HCT116 (cell line): ENCODE measurements at regions not wholly inside any gene's neighbourhood (a gene's known extent, or its start where the extent isn't known, plus 50 kb on each side); places are given as distances from the start of the nearest gene placed in this dataset.

ENCODE experiments used
- ATAC-seq: fragments of 200-7000 bp; cut with Tn5 transposase; 2 replicates; pipeline ENCODE4 v1.9.1; 2020; ENCODE audit warnings: mild to moderate bottlenecking, moderate library complexity
- BruUV-seq: library from RNA; stranded (reverse); fragments of 400-500 nt; replicated peaks from 2 replicates; lab custom pipeline; 2021; lab: Mats Ljungman, UMichigan
- CTCF ChIA-PET: fragments of 300-600 bp; sonication (Branson Sonifier 250); formaldehyde crosslinking; loops from one replicate; lab custom pipeline; 2021; ENCODE audit warnings: antibody characterized with exemption; lab: Charles Lee
- POLR2A ChIA-PET: fragments of 300-600, 350-600 bp; sonication (Branson Sonifier 250); formaldehyde crosslinking; loops from one replicate; lab custom pipeline; 2021; ENCODE audit warnings: antibody characterized with exemption; lab: Charles Lee
- RAD21 ChIA-PET, 2 experiments: fragments of 300-600 bp; sonication (Branson Sonifier 250); formaldehyde crosslinking; loops; one replicate each; lab custom pipeline; 2023; ENCODE audit warnings: low total read pairs in 2 of 2; ENCODE audit not compliant: uncharacterized antibody in 2 of 2, unreplicated experiment in 2 of 2, low non-redundant PET in 1 of 2; lab: Charles Lee
- DNase-seq: peaks from one replicate; pipeline ENCODE4 v3.0.0-alpha.2; 2010; ENCODE audit warnings: low read depth, low spot score
- H2AFZ ChIP-seq: fragments of 200-600 bp; shearing (Covaris generic), sonication (generic); 2 replicates; pipeline ENCODE4 v1.6.1; 2017; ENCODE audit warnings: low read depth, mixed run types, mixed read lengths, antibody characterized with exemption, low read length; ENCODE audit not compliant: poor library complexity, severe bottlenecking
- H3K27ac ChIP-seq: 2 replicates; pipeline ENCODE4 v1.5.1; 2012; ENCODE audit warnings: low read depth, low read length
- H3K27me3 ChIP-seq: fragments of 200-600 bp; sonication (generic); 2 replicates; pipeline ENCODE4 v1.6.1; 2016; ENCODE audit warnings: mixed run types, low read length, mixed read lengths; ENCODE audit not compliant: insufficient read depth
- H3K36me3 ChIP-seq, 2 experiments: fragments of 200-500 bp in 1 of 2; fragments of 200-600 bp in 1 of 2; sonication (Bioruptor generic) in 1 of 2; sonication (generic) in 1 of 2; 2 replicates each; pipeline versions ENCODE4 v1.5.1 to v1.6.1; 2014 to 2016; ENCODE audit warnings: low read length in 2 of 2, inconsistent platforms in 1 of 2, mixed read lengths in 1 of 2, mixed run types in 1 of 2; ENCODE audit not compliant: insufficient read depth in 2 of 2, control insufficient read depth in 1 of 2
- H3K4me1 ChIP-seq, 2 experiments: fragments of 200-600 bp in 1 of 2; sonication (generic) in 1 of 2; 2 replicates each; pipeline versions ENCODE4 v1.5.1 to v1.6.1; 2012 to 2017; ENCODE audit warnings: low read length in 2 of 2, inconsistent platforms in 1 of 2, mild to moderate bottlenecking in 1 of 2, mixed read lengths in 1 of 2, mixed run types in 1 of 2, moderate library complexity in 1 of 2; ENCODE audit not compliant: insufficient read depth in 2 of 2, control insufficient read depth in 1 of 2
- H3K4me2 ChIP-seq: fragments of 200-600 bp; sonication (generic); 2 replicates; pipeline ENCODE4 v1.6.1; 2017; ENCODE audit warnings: mixed run types, low read length, mixed read lengths
- H3K4me3 ChIP-seq, 2 experiments: fragments of 200-600 bp in 1 of 2; sonication (generic) in 1 of 2; replicated peaks in 1 of 2; 2 replicates each; pipeline ENCODE4 v1.5.1; 2011 to 2016; ENCODE audit warnings: low read length in 2 of 2, control low read depth in 1 of 2, low read depth in 1 of 2, mild to moderate bottlenecking in 1 of 2, mixed read lengths in 1 of 2, mixed run types in 1 of 2
- H3K79me2 ChIP-seq: fragments of 200-600 bp; sonication (generic); 2 replicates; pipeline ENCODE4 v1.6.1; 2017; ENCODE audit warnings: mild to moderate bottlenecking, mixed run types, low read length, moderate library complexity, mixed read lengths; ENCODE audit not compliant: insufficient read depth
- H3K9ac ChIP-seq: fragments of 200-600 bp; sonication (generic); 2 replicates; pipeline ENCODE4 v1.6.1; 2016; ENCODE audit warnings: low read length, mixed read lengths
- H3K9me2 ChIP-seq: fragments of 200-600 bp; sonication (generic), shearing (Covaris generic); 2 replicates; pipeline ENCODE4 v1.6.1; 2017; ENCODE audit warnings: mixed run types, mild to moderate bottlenecking, moderate library complexity; ENCODE audit not compliant: insufficient read depth
- H3K9me3 ChIP-seq, 2 experiments: fragments of 200-500 bp in 1 of 2; fragments of 200-600 bp in 1 of 2; sonication (Bioruptor generic) in 1 of 2; sonication (generic) in 1 of 2; 2 replicates each; pipeline ENCODE4 v1.6.1; 2014 to 2017; ENCODE audit warnings: low read length in 2 of 2, mixed read lengths in 2 of 2, inconsistent platforms in 1 of 2, low read depth in 1 of 2, mild to moderate bottlenecking in 1 of 2, mixed run types in 1 of 2, moderate library complexity in 1 of 2; ENCODE audit not compliant: control insufficient read depth in 1 of 2, insufficient read depth in 1 of 2
- H4K20me1 ChIP-seq: fragments of 200-600 bp; sonication (generic), shearing (Covaris generic); 2 replicates; pipeline ENCODE4 v1.6.1; 2017; ENCODE audit warnings: mixed run types, mild to moderate bottlenecking, moderate library complexity; ENCODE audit not compliant: insufficient read depth
- ATF3 ChIP-seq: IDR thresholded peaks from 2 replicates; pipeline ENCODE4 v1.6.1; 2012
- CBX3 ChIP-seq: IDR thresholded peaks from 2 replicates; pipeline ENCODE4 v1.6.1; 2012; ENCODE audit warnings: low read depth
- ELF1 ChIP-seq: IDR thresholded peaks from 2 replicates; pipeline ENCODE4 v1.6.1; 2012; ENCODE audit warnings: low read depth, borderline replicate concordance
- EZH2phosphoT487 ChIP-seq: fragments of 200-600 bp; IDR thresholded peaks from 2 replicates; pipeline ENCODE4 v1.6.1; 2018; ENCODE audit warnings: antibody characterized with exemption, borderline replicate concordance
- FOSL1 ChIP-seq: IDR thresholded peaks from 2 replicates; pipeline ENCODE4 v1.6.1; 2012; ENCODE audit warnings: low read depth
- MAX ChIP-seq: IDR thresholded peaks from 2 replicates; pipeline ENCODE4 v1.6.1; 2012
- POLR2A ChIP-seq: IDR thresholded peaks from 2 replicates; pipeline ENCODE4 v1.7.0; 2011; ENCODE audit warnings: borderline replicate concordance; ENCODE audit not compliant: insufficient read depth, insufficient read length; ENCODE audit errors: extremely low read depth
- RAD21 ChIP-seq: IDR thresholded peaks from 2 replicates; pipeline ENCODE4 v1.6.1; 2012; ENCODE audit warnings: low read depth, mild to moderate bottlenecking
- SIN3A ChIP-seq: IDR thresholded peaks from 2 replicates; pipeline ENCODE4 v1.6.1; 2012; ENCODE audit warnings: low read depth
- TCF7L2 ChIP-seq: IDR thresholded peaks from 2 replicates; pipeline ENCODE4 v1.7.0; 2011; ENCODE audit warnings: borderline replicate concordance, inconsistent platforms; ENCODE audit not compliant: insufficient read depth, insufficient read length; ENCODE audit errors: extremely low read depth
- ZNF274 ChIP-seq: fragments of 200-500 bp; sonication (Bioruptor generic); IDR thresholded peaks from 2 replicates; pipeline ENCODE4 v1.6.1; 2014; ENCODE audit warnings: mild to moderate bottlenecking, low read depth, low read length, inconsistent platforms
- intact Hi-C: fragments of 100-400 bp; cut with micrococcal nuclease; formaldehyde crosslinking; loops from 2 replicates; pipeline ENCODE4 v1.10.0; 2022

- H3K27ac ChIP-seq: no peak overlapping the region
- no peaks in the 10 kb centered on the region for H3K4me1 ChIP-seq
- no peak overlapping the region for H3K4me3 ChIP-seq
- no peaks in the 10 kb centered on the region for H3K27me3 ChIP-seq
- H3K9me3 ChIP-seq: peaks cover 0 to 21% of the 10 kb centered on the region in 2 experiments; a peak in 2 of 4 replicates
- DNase-seq (no peak), ATAC-seq (no peak)
- H3K9me2 ChIP-seq: no peaks in the 10 kb centered on the region
- TF ChIP-seq MAX (no peak), FOSL1 (no peak)
- no peak overlapping the region for H3K9ac ChIP-seq
- BruUV-seq: no TSS peak
- H4K20me1 ChIP-seq: no peaks in the 10 kb centered on the region
- ChIA-PET POLR2A (no interaction called here), CTCF (no interaction called here), RAD21 (no interaction called here)
- H3K4me2 ChIP-seq: no peak overlapping the region
- intact Hi-C loops: no loop called here
- H3K79me2 ChIP-seq: no peaks in the 10 kb centered on the region
- H3K36me3 ChIP-seq: no peaks in the 10 kb centered on the region
- no peak overlapping the region for H2AFZ ChIP-seq
Observed at GRCh38 chr11:81444297-81444696, 1289.4 kb downstream of the FAM181B start.

- CTCF ChIA-PET: no interaction called here
- H3K9me2 ChIP-seq: no peaks in the 10 kb centered on the region
- H3K4me2 ChIP-seq: no peak overlapping the region
- H3K9me3 ChIP-seq: peaks cover 11 to 13% of the 10 kb centered on the region in 2 experiments; a peak in 2 of 4 replicates
- no peak for ATAC-seq
- DNase-seq: no peak
- RAD21 ChIA-PET: no interaction called here
- no TSS peak for BruUV-seq
- no peaks in the 10 kb centered on the region for H3K79me2 ChIP-seq
- H3K9ac ChIP-seq: no peak overlapping the region
- H3K4me3 ChIP-seq: no peak overlapping the region
- intact Hi-C loops: no loop called here
- no peak overlapping the region for H3K27ac ChIP-seq
- POLR2A ChIA-PET: no interaction called here
- H3K36me3 ChIP-seq: no peaks in the 10 kb centered on the region
- no peaks in the 10 kb centered on the region for H4K20me1 ChIP-seq
- H3K27me3 ChIP-seq: no peaks in the 10 kb centered on the region
- no peak for TF ChIP-seq CBX3
- no peak for TF ChIP-seq ATF3
- no peak for TF ChIP-seq EZH2phosphoT487
- TF ChIP-seq RAD21: no peak
- no peak for TF ChIP-seq ZNF274
- TF ChIP-seq POLR2A: no peak
- TF ChIP-seq SIN3A: no peak
- no peak for TF ChIP-seq TCF7L2
- no peak for TF ChIP-seq MAX
- no peak for TF ChIP-seq ELF1
- H2AFZ ChIP-seq: no peak overlapping the region
- H3K4me1 ChIP-seq: no peaks in the 10 kb centered on the region
Observed at GRCh38 chr11:81432333-81432732, 1301.3 kb downstream of the FAM181B start.
